ENCODE measurements at regions not wholly inside any gene's neighbourhood (a gene's known extent, or its start where the extent isn't known, plus 50 kb on each side); places are given as distances from the start of the nearest gene placed in this dataset.

DNA sequence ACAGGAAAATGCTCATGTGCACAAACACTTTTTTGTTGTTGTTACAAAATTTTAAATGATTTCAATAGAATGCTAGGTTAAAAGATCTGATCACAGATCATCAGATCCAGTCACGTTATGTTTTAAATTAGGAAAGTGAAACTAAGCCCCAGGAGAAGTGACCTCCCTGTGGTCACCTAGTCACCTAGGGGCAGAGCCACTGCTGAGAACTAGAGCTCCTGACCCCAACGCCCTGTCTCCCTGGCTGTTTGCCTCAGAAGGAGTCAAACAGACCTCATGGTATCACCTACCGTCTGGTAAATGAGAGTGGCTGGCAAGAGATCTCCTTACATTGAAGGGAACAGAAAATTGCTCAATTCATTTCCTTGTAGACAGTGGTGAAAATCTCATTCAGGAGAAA is 447.3 kb downstream of the ADRA2A start:
- TF ChIP-seq, protein P1, sequence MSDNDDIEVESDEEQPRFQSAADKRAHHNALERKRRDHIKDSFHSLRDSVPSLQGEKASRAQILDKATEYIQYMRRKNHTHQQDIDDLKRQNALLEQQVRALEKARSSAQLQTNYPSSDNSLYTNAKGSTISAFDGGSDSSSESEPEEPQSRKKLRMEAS (CRISPR knock-in tag; IDR thresholded peaks at IDR 0.05), result no peak
- TF ChIP-seq, protein P2, sequence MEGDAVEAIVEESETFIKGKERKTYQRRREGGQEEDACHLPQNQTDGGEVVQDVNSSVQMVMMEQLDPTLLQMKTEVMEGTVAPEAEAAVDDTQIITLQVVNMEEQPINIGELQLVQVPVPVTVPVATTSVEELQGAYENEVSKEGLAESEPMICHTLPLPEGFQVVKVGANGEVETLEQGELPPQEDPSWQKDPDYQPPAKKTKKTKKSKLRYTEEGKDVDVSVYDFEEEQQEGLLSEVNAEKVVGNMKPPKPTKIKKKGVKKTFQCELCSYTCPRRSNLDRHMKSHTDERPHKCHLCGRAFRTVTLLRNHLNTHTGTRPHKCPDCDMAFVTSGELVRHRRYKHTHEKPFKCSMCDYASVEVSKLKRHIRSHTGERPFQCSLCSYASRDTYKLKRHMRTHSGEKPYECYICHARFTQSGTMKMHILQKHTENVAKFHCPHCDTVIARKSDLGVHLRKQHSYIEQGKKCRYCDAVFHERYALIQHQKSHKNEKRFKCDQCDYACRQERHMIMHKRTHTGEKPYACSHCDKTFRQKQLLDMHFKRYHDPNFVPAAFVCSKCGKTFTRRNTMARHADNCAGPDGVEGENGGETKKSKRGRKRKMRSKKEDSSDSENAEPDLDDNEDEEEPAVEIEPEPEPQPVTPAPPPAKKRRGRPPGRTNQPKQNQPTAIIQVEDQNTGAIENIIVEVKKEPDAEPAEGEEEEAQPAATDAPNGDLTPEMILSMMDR (IDR thresholded peaks at IDR 0.05), result no peak

Data from WTC11 (cell line).